ENCODE measurements at regions not wholly inside any gene's neighbourhood (a gene's known extent, or its start where the extent isn't known, plus 50 kb on each side); places are given as distances from the start of the nearest gene placed in this dataset.
"Not testable (repeated sequence)": the region's sequence is repeated elsewhere in the genome, so short reads cannot be mapped to it uniquely, and the experiment has no call there.

DNA sequence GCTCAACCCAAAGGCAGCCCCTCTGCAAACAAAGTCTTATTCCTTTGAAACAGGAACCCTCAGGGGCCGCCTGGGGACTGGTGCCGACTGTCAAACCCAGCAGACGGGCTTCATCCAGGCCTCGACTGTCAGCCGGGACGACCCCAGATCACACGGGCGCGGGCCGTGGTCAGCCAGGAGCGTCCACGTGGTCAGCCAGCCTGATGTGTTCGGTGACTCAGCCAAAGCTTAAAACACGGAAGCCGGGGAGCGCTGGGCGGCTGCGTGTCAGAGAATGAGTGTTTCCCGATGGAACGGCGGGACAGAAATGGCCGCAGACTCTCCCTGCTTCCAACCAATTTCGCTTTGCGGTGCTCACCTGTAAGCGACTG lies 199.9 kb downstream of the BANP start:
- TF ChIP-seq, protein P1, sequence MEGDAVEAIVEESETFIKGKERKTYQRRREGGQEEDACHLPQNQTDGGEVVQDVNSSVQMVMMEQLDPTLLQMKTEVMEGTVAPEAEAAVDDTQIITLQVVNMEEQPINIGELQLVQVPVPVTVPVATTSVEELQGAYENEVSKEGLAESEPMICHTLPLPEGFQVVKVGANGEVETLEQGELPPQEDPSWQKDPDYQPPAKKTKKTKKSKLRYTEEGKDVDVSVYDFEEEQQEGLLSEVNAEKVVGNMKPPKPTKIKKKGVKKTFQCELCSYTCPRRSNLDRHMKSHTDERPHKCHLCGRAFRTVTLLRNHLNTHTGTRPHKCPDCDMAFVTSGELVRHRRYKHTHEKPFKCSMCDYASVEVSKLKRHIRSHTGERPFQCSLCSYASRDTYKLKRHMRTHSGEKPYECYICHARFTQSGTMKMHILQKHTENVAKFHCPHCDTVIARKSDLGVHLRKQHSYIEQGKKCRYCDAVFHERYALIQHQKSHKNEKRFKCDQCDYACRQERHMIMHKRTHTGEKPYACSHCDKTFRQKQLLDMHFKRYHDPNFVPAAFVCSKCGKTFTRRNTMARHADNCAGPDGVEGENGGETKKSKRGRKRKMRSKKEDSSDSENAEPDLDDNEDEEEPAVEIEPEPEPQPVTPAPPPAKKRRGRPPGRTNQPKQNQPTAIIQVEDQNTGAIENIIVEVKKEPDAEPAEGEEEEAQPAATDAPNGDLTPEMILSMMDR (IDR thresholded peaks at IDR 0.05; ENCODE audit: low read depth, low read length): not testable (repeated sequence)
- not testable (repeated sequence) for TF ChIP-seq EZH2phosphoT487 (IDR thresholded peaks at IDR 0.05; ENCODE audit: low read depth)
